ENCODE measurements at regions not wholly inside any gene's neighbourhood (a gene's known extent, or its start where the extent isn't known, plus 50 kb on each side); places are given as distances from the start of the nearest gene placed in this dataset.

DNA sequence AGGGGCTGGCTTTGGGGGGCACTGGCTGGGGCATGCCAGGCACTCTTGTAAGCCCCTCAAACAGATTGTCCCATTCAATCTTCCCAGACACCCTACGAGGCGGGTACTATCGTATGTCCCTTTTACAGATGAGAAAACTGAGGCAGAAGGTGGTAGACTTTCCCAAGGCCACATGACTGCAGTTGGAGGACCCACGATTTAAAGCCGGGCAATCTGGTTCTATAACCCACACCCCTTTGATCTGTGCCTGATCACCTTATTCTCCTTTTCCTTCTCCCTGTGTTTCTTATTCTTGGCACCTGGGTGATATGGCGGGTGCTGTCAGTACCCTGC, 146.3 kb upstream of the IRX3 start:
- Histone ChIP-seq H2AFZ (no peak overlapping the region), H3K36me3 (ENCODE audit: control insufficient read depth, insufficient read depth, low read length) (no peaks in the 10 kb centered on the region)

GRCh38 chr16:54431997-54432896, 145.7 kb upstream of the IRX3 start:
- Histone ChIP-seq H3K9ac (no peak overlapping the region), H3K4me2 (ENCODE audit: low read length) (no peak overlapping the region), H3K4me1 (peaks cover 8% of the 10 kb centered on the region), H3K79me2 (no peaks in the 10 kb centered on the region), H3K27ac (no peak overlapping the region), H3K9me3 (ENCODE audit: control insufficient read depth, low read length) (no peaks in the 10 kb centered on the region), H3K27me3 (ENCODE audit: control insufficient read depth, insufficient read depth, low read length) (no peaks in the 10 kb centered on the region), H3K4me3 (ENCODE audit: low read depth, low read length) (no peak overlapping the region), H3K36me3 (ENCODE audit: control insufficient read depth, insufficient read depth, low read length) (no peaks in the 10 kb centered on the region), H2AFZ (no peak overlapping the region)
- no peak for TF ChIP-seq CTCF (IDR thresholded peaks at IDR 0.05)

More for the DNA sequence above, 146.3 kb upstream of the IRX3 start:
- no peaks in the 10 kb centered on the region for H3K79me2 ChIP-seq
- no peaks in the 10 kb centered on the region for H3K9me3 ChIP-seq (ENCODE audit: control insufficient read depth, low read length)
- H3K4me3 ChIP-seq (ENCODE audit: low read depth, low read length), result no peak overlapping the region
- no peak overlapping the region for H3K27ac ChIP-seq
- H3K4me1 ChIP-seq, result peaks cover 8% of the 10 kb centered on the region
- H3K4me2 ChIP-seq (ENCODE audit: low read length), result no peak overlapping the region
- no peak for TF ChIP-seq CTCF (IDR thresholded peaks at IDR 0.05)
- no peaks in the 10 kb centered on the region for H3K27me3 ChIP-seq (ENCODE audit: control insufficient read depth, insufficient read depth, low read length)
- no peak overlapping the region for H3K9ac ChIP-seq

GRCh38 chr16:54431041-54431996, 144.7 kb upstream of the IRX3 start:
- Histone ChIP-seq H3K9ac (no peak overlapping the region), H3K4me2 (ENCODE audit: low read length) (no peak overlapping the region), H3K9me3 (ENCODE audit: control insufficient read depth, low read length) (no peaks in the 10 kb centered on the region), H3K4me3 (ENCODE audit: low read depth, low read length) (no peak overlapping the region), H3K27ac (no peak overlapping the region), H3K4me1 (peaks cover 13% of the 10 kb centered on the region), H3K79me2 (no peaks in the 10 kb centered on the region), H3K36me3 (ENCODE audit: control insufficient read depth, insufficient read depth, low read length) (no peaks in the 10 kb centered on the region), H2AFZ (peak overlapping the region; percentile 9), H3K27me3 (ENCODE audit: control insufficient read depth, insufficient read depth, low read length) (no peaks in the 10 kb centered on the region)
- no peak for TF ChIP-seq CTCF (IDR thresholded peaks at IDR 0.05)

GRCh38 chr16:54430491-54431030, 144.0 kb upstream of the IRX3 start:
- H3K27ac ChIP-seq, result no peak overlapping the region

More at GRCh38 chr16:54430491-54431030, 144.0 kb upstream of the IRX3 start:
- Histone ChIP-seq H3K79me2 (no peaks in the 10 kb centered on the region), H3K4me3 (ENCODE audit: low read depth, low read length) (no peak overlapping the region), H2AFZ (peak overlapping the region; percentile 9), H3K9ac (no peak overlapping the region), H3K27me3 (ENCODE audit: control insufficient read depth, insufficient read depth, low read length) (no peaks in the 10 kb centered on the region), H3K9me3 (ENCODE audit: control insufficient read depth, low read length) (no peaks in the 10 kb centered on the region), H3K4me1 (peaks cover 20% of the 10 kb centered on the region), H3K4me2 (ENCODE audit: low read length) (no peak overlapping the region), H3K36me3 (ENCODE audit: control insufficient read depth, insufficient read depth, low read length) (no peaks in the 10 kb centered on the region)
- no peak for TF ChIP-seq CTCF (IDR thresholded peaks at IDR 0.05)
